HG02798 (cell line): ENCODE measurements at regions not wholly inside any gene's neighbourhood (a gene's known extent, or its start where the extent isn't known, plus 50 kb on each side); places are given as distances from the start of the nearest gene placed in this dataset.

ENCODE experiments used
- ATAC-seq: cut with Tn5 transposase; IDR thresholded peaks from one replicate; pipeline ENCODE4 v1.9.1; 2021; ENCODE audit warnings: mild to moderate bottlenecking; ENCODE audit not compliant: unreplicated experiment, poor library complexity

DNA sequence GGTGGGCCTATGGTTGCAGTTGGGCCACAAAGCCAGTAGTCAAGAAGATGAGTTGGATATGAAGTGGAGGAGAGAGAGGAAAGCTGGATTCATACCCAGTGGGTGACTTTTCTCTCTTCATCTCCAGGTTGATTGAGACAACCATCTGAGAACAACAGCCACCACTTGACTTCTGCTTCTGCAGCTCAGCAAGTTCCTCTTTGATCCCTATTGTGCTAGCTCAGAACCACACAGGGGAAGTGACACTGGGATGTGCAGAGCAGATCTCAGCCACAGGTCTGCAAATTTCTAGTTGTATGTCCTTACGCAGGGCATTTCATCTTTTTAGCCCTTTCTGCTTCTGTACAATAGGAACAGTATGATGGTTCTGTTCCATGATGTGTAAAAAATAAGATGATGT, 459.2 kb upstream of the ARRDC4 start:
- no peak for ATAC-seq

DNA sequence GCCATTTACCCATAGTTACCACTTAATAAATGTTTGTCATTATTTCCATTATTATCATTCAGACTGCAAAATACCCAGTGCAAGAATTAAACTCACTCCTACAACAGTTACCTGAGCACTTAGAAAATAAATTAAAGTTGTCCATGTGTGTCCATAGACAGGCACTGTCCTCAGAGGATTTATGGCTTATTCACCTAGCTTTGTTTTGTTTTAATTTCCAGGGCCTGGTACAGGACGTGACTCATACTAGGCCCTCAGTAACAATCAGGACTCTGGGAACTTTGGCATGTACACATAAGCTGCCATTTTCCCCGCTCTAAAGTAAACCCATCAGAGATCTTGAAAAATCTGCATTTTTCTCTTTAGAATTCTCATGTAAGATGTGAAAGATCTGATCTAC, 458.5 kb upstream of the ARRDC4 start:
- ATAC-seq: no peak

DNA sequence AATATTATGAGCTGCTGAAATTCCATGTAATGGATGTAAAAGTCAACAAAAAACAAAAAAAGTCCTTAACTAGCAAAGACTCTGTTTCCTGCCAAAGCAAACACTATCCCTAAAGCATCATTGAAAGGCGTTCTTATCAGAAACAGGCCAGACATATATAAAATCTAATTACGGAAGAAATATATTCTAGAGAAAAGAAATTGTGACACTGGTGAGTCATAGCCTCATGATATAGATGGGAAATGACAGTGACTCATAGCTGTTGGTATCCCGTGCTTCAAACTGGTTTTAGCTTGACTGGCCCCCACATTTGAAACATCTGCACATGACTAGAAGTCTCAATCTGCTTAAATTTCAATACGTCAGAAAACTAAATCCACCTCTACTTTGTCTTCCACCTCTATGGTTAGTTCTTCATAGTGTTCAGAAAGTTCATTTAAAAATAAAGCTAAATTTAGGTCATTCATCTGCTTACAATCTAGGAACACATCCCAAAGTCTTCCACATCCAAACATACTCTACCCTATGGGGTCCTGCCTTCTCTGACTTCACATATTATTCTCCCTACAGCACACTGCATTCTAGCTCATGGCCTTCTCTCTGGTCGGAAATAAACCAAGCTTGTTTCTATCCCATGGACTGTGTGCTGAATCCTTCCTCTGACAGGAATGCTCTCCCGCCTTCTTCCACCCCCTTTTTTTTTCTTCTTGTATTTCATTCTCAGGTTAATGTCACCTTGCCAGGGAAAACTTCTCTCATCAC, 456.3 kb upstream of the ARRDC4 start:
- no peak for ATAC-seq

DNA sequence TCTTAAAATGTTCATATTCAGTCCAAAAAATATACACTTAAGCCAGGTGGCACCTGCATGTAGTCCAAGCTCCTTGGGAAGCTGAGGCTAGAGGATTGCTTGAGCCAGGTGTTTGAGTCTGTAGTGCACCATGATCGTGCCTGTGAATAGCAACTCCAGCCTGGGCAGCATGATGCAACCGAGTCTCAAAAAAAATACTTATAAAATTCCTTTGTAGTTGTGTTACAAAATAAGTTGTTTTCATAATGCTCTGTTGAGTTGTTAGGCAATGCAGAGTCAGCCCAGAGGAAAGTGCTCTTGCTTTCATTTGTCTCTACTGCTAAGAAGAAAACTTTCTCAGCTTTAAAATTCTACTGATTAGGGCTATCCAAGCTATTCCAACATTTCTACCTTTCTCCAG, 442.8 kb upstream of the ARRDC4 start:
- no peak for ATAC-seq

DNA sequence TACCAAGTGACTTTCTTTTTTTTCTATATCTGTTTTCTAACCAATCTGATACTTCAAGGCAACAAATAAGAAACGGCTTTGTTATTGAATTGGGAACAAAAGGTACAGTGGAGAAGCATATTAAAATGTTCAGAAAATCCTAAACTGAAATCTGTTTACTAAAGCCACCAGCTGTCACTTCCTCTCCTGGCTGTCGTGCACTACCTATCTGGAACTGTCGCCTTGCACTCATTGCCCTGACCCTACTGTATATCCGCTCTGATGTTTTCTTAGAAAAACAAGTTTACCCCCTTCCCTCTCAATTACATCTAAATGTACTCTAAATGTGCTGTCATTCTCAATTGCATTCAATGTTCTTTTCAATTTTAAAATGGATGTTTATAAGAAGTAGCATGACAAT, 439.8 kb upstream of the ARRDC4 start:
- no peak for ATAC-seq

DNA sequence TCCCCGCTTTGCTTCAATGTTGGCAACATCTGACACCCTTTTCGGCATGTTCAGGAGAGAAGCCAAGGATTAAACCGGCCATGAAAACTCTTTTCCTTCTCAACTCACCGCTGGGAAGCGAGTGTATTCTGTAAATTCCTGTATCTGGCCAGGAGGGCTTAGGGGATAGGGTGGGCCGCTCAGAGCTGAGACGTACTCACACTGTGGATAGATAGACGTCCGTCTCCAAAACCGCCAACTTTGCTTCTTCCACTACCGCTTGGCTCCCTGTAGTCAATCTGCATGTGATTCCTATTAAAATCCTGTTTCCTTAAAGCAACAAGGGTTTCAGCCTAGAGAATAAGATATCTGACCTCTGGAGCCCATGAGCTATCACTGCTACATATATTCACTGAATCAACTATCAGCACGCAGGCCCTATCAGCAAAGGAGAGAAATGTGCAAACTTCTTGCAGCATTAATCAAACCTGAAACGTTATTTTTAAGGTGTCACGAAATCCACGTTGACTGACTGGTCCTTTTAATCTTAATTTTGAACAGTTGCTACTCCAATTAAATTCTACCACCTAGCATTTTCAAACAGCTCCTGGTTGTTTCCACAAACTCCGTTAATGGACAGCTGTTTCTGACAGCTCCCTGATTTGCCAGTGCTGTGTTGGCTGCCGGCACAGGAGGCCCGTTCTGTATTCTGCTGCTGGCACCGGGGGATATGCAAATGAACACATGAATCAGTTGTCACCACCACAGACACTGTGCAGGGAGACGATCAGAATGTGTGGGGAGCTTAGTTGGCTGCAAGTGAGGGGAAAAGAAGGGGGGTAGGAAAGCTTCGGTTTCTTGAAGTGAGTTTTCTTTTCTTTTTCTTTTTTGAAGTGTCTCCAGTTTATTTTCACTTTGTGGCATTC, 438.9 kb upstream of the ARRDC4 start:
- no peak for ATAC-seq

DNA sequence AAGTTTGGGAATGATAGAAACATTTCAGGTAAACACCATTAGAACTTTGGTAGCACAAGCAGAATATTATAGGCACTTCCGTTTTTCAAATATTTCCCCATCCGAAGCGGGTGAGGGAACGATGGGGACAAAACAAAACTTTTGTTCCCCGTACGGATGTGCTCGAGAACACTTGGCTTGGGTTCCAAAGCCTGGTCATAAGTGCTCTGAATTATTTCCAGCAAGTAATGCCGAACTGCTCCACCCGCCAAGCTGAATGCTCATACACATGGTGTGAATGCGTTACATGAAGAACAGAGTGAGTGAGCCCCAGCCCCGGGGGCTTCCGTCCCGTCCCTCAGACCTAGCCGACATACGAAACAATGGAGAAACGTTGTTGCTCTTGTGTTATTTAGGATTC, 438.2 kb upstream of the ARRDC4 start:
- no peak for ATAC-seq

DNA sequence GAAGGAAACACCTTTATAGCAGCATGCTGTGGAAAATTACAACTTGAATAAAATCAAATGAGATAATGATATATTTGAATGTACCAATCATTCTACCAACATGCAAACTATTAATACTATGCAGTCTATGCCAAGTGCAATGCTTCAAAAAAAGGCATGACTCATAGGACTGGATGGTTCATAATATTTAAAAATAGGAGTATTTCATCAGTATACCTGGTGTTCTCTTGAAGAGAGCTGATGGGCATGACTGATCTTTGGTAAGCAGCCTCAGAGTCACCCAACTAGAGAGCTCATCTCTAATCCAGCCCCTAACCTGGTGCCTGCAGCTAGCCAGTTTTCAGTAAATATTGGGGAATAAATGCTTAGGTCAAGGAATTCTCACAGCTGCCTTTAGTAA, 434.7 kb upstream of the ARRDC4 start:
- no peak for ATAC-seq

DNA sequence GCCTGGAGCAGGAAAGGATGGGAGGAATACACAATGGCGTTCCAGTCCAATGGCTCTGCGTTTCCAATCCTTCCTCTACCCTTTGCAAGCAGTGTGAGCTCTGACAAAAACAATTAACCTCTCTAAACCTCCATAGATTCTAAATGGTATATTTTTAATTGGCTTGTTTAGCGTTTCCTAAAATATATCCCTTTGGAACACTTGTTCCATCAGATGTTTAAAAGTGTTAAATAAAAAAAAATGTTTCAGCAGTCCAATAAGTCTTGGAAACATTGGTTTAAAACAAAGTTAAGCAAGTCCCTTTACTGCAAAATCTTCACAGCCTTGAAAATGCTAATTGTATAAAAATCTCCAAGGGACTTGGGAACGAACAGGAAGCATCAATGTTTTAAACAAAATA, 432.3 kb upstream of the ARRDC4 start:
- no peak for ATAC-seq

DNA sequence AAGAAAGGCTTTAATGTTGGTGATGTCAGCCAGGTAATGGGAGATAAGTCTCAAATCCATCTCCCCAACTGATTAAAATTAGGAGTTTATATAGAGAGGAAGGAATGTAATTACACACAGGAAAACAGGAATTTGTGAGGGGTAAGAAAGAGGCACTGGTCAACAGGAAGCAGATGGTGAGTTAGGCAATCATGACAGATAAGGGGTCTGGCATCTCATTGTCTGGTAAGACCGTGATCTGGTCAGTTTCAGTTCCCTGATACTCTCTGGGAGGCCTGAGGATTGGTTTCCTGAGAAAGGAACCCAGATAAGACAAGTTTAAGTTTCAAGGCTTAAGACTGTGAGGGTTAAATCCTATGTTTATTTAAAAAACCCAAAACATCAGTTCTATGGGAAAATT, 414.7 kb upstream of the ARRDC4 start:
- no peak for ATAC-seq

DNA sequence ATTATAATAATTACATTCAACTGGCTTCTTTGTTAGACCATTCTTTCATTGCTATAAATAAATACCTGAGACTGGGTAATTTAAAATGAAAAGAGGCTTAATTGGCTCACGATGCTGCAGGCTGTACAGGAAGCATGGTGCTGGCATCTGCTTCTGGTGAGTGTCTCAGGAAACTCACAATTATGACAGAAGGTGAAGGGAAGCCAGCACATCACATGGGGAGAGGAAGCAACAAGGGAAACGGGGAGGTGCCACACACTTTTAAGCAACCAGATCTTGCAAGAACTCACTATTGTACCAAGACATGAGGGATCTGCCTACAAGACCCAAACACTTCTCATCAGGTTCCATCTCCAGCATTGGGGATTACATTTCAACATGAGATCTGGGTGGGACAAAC, 413.1 kb upstream of the ARRDC4 start:
- ATAC-seq: no peak

DNA sequence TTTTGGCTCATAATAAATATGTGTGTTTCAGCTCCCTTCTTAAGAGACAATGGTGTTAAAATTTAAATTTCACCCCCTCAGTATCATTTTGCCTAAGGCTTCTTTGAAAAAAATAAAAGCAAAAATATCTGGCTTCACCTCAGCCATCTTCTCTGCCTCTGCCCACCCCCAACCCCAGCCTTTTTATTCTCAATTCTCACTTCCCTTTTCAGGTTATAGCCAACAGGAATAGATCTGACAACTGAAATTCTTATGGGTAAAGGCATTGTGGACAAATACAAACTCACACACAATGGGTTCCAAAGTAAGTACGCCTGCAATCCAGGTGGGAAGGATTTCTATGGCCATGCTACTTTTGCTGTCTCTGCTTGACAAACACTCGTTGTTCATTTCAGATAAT, 399.0 kb upstream of the ARRDC4 start:
- no peak for ATAC-seq

DNA sequence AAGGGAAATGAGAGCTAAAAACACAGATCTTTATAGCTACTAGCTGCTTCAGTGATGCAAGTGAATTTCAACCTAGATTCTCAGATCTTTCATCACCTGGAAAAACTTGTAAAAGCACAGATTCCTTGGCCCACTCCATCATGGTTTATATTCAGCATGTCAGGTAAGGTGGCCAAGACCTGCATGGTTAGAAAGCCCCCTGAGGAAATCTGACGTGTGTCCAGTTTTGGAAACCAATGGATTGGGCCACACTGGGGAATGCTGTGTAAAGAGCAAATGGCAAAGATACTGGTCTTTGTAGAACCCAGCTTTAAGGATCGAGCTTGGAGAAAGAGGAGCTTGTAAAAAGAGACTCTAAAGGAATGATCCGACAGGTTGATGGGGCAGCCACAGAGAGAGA, 397.0 kb upstream of the ARRDC4 start:
- ATAC-seq: no peak

DNA sequence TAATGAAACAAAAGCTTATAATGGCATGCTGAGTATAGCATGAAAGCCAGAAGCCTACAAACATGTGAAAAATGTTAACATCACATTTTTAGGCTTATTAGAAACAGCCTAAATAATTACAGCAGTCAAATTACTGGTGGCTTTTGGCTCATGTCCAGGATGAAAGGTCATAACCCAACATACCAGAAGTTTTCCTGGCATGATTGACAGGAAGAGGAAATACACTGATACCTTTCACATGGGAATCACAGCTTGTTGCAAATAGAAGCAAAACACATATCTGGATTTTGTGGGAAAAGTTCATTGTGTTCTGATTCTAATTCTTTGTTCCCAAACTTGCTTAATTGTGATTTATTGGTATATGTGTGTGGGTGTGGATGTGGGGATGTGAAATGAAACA, 393.5 kb upstream of the ARRDC4 start:
- ATAC-seq: no peak

DNA sequence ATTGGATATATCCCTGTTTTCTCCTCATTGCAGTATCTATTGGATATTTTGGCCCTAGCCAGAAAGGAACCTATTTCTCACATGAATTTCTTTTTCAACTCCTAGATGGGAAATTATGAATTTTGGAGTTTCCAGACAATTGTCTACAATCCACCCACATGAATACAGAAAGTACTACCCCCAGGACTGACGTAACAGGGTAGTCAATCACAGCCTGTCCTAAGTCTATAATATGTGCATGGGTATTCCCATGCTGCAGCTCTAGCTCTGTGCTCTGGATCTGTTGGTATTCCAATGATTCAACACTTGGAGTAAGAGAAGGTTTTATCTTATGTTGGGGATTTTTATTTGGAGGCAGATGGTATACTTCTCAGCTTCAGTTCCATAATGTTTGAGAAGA, 393.1 kb upstream of the ARRDC4 start:
- ATAC-seq: no peak

DNA sequence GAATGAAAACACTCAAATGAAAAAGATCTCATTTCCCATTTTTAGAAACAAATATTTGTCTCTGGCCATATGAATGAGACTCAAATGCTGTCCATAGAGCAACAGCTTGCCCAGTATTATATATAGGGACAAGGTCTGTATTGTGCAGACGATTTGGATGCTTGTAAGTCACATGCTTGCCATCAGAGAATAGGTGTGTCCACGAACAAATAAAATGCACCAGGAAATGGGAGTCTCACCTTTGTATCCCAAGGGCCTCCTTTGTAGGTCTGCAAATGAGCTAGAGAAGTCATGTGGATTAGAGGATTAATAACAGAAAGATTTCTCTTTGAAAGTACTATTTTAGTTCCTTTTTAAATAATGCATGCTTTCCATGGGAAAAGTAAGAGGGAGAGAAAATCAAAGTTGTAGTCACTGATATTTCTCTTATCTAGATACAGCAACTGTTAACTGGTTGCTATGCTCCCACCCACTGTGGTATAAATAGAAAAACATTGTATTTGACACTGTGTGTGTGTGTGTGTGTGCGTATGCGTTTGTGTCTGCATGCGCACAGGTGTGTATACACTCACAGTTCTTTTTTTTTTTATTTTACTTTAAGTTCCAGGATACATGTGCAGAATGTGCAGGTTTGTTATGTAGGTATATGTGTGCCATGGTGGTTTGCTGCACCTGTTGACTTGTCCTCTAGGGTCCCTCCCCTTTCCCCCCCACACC, 383.4 kb upstream of the ARRDC4 start:
- ATAC-seq: no peak

DNA sequence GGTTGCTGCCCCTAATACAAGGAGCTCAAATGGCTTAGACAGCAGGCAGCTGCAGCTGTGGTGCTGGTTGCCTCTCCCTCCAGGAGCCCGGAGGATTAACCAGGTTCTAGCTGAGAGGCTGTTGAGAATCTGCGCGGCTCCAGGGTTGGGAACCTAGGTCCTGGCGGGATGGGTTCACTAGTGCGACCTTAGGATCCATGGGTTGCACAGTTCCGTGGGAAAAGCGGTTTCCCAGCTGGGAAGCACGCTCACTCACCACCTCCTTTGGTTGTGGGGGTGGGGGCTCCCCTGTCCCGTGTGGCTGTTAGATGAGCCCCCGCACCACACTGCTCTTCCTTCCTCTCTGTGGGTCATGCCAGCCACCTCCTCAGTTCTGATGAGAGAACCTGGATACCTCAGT, 375.1 kb upstream of the ARRDC4 start:
- ATAC-seq: no peak

DNA sequence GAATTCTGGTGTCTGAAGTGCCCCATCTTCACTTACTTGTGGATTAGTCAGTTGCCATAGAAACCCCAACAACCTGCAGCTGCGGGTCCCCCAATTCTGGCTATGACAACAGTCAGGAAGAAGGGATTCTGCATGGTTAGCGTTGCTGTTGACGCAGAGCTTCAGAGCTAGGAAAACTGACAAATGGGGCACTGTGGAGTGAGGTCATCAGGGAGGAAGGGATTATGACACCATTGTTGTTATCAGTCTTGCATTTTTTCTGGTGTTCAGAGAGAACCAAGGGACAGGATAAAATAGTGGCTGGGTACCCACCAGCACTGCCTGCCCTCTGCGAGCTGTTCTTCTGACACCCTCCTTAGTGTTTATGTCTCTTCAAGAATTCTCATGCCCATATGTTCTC, 367.7 kb upstream of the ARRDC4 start:
- ATAC-seq: no peak

DNA sequence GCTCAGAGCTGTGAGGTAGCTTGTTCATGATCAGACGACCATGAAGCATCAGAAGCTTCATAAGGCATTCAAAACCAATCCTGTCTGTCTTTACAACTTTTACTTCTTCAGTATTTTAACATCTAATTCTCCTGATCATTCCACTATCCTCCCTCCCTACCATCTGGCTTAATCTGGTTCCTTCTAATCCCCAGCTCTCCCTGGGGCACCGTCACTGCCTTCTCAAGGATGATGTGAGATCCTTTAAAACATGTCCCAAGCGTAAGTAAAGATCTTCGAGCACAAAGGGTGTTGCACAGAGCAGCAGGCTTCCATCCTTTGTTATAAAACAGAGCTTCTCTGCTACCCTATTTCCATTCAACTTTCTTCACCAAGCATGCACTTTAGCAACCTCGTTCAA, 362.7 kb upstream of the ARRDC4 start:
- no peak for ATAC-seq

DNA sequence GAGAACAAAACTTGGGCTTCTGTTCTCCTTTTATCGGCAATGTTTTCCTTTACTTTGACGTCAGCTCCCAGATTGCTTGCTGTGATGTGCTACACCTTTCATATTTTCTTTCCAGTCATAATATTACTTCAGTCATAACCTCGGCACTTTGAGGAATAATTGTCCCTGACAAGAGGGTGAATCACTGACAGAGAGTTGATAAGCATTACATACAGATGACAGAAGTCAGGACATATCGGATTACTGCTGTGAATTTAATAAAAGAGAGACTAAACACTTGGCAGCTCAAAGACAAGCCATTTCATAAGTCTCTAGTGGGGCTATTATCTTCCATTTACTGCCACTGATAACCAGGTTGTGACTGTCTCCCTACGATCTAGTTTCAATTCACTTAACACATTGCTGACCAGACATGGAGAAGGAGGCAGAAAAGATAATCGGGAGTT, 362.1 kb upstream of the ARRDC4 start:
- ATAC-seq: no peak

DNA sequence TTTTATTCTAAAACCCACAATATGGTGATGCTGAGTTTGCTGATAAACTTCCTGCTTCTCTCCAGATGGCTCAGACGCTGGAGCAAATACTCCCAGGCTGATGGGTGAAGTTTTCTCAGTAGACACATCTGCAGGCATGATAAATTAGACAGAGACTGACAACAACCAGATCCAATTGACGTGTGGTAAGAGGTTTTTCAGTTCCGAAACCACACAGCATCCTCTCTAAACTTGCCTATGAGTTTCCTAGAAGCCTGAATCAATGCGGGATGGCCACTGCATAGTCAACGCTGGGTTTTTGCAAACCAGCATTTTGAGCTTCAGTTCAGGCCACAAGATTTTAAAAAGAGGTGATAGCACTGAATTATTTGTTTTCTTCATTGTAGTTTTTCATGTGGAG, 360.3 kb upstream of the ARRDC4 start:
- ATAC-seq: no peak
